ENCODE measurements at regions not wholly inside any gene's neighbourhood (a gene's known extent, or its start where the extent isn't known, plus 50 kb on each side); places are given as distances from the start of the nearest gene placed in this dataset.
A peak's percentile ranks its signal among the peaks of the same experiment; 100 is the strongest.

- no peak for DNase-seq
Observed at GRCh38 chr4:66923081-66923865, 622.0 kb downstream of the CENPC start.

GRCh38 chr4:66921433-66921832 lies 623.9 kb downstream of the CENPC start:
- no peak for DNase-seq

DNA sequence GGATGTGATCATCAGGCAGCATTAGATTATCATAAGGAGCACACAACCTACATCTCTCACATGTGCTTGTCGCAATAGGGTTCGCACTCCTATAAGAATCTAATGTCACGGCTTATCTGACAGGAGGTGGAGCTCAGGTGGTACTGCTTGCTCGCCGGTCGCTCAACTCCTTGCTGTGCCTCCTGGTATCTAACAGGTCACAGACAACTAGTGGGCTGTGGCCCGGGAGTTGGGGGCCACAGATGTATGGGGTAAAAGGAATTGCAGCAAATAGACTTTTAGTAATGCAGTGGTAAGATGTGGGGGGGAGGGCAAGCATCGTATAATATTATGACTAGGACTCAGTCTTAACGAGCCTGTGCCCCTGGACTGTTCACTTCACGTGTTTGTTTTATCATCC lies 624.8 kb downstream of the CENPC start:
- DNase-seq: no peak

DNA sequence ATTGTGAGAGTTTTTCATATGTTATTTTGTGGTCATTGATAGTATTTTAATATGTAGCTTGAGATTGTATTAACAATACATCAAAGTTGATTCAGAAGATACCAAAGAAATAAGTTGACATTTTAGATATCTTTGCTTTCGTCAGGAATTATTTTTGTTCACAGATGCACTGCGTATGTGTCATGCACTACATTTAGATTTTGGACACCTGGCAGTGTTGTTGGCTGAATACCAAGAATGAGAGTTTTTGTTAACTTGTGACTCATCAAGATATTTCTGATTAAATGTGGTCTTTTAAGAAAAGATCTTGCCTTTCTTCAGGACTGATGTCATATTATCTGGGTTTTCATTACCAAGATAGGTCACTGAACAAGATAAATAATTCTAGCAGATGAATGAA lies 633.4 kb downstream of the CENPC start:
- peak; percentile 49 for DNase-seq

DNA sequence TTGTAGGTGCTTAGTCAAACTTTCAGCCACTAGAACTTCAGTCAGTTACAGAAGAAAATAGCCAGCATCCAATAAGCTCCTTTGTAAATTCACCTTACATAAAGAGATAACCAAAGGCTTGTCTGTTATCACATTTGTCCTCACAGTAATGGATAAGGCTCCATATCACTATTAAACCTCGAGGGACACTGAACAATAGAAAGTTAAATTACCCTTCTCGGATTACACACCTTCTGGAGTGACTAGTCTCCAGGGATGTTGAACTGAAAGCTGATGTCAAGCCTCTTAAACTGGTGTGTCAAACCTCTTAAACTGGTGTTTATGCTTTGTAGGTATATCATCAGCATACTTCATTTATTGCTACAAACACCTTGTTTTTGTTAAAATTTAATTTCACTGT lies 639.0 kb downstream of the CENPC start:
- DNase-seq: no peak

GRCh38 chr4:66899422-66900065 lies 645.8 kb downstream of the CENPC start:
- DNase-seq: no peak

DNA sequence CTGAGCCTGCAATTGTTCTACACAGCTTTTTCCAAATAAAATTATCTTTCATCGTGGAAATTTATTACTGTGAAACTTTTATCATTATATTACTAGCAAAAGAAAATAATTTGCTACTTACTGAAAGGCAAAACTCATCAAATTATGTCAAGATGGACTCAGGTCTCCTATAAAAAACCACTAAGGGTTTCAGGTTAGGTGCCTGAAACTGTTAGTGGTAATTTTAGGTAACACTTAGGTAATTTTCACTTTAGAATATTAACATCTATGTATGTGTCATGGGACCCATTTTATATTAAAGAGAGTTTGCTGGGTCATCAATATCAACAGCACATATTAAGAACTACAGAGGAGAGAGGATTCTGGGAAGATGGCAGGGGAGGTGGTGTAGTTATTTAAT lies 651.5 kb downstream of the CENPC start:
- DNase-seq: no peak

DNA sequence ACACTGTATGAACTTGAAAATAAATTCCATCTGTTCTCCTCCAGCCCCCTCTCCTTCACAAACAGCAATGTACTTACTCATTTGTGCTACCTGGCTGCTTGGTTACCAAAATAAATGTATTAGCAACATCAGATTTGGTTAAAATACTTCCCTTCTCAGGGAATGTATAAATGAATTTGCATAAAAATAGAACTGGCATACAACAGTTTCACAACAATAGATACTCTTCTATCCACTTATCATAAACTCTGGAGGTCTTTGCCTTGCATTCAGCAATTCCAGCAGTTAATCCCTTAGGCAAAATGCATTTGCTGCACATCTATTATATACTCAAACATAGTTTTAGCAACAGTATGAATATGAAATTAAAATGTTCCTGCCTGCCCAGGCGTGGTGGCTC lies 658.2 kb downstream of the CENPC start:
- no peak for DNase-seq

- DNase-seq: no peak
Observed at GRCh38 chr4:66885501-66886165, 659.7 kb downstream of the CENPC start.

GRCh38 chr4:66876946-66877345 lies 668.4 kb downstream of the CENPC start:
- DNase-seq: no peak

- no peak for DNase-seq
Observed at GRCh38 chr4:66872661-66873060, 672.6 kb downstream of the CENPC start.

DNA sequence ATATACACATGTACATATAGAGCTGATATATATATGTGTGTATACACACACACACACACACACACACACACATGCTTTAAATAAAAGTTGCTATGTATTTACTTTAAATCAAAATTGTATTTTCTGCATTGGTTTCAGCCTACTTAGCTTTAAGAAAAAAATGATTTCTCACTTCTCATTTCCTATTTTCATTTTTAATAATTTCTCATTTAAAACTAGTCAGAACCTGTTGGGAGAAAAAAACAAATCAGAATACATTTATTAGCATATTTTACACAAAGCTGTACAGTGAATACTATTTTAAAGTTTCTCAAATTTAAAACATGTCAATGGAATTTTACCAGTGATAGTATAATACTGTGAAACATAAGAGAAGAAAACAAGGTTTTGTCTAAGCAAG lies 681.8 kb downstream of the CENPC start:
- no peak for DNase-seq

DNA sequence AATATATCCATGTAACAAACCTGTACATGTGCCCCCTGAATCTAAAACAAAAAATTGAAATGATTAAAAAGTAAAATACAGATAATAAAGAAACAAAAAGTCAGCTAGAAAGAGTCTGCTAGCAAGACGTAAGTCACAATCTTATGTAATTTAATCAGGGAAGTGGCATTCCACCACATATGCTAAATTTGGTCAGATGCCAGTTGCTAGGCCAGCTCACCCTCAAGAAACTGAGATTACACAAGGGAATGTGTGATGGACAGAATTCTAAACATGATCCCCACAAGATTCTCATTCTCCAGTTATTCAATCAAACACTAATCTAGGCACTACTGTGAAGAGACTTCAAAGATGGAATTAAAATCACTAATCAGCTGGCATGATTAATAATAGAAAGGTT lies 689.3 kb downstream of the CENPC start:
- peak; percentile 0 for DNase-seq

DNA sequence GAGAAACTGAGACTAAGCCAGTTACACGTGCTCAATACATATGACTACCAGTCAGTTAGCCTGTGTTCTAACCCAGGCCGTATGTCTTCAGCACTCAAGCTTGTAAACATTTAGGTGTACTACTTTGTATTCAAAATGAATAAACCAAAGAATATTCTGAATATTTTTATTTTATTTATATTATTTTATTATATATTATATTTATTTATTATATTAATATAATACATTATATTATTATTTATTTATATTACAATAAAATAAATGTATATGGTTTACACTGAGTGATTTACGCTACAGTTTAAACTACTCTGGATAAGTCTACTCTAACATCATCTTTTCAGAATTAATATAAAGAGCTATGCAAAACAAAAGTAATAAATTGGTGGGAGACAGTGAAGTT lies 691.5 kb downstream of the CENPC start:
- DNase-seq: no peak

DNA sequence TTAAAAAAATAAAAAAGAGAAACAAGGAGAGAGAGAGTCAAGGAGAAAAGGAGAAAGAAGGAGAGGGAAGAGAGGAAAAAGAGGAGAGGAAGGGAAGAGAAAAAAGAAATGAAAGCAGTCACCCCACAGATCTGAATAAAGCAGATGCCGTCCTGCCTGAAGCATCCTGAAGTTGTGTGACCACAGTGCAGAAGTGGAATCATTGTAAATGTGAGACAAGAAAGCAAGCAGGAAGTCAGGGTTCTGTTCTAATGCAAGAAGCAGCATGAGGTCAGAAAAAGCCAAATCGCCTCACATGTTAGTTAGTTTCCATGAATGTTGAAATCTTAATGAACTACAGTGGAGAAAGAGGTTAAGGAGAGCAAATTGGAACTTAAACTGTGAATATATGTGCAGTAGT lies 692.5 kb downstream of the CENPC start:
- no peak for DNase-seq

DNA sequence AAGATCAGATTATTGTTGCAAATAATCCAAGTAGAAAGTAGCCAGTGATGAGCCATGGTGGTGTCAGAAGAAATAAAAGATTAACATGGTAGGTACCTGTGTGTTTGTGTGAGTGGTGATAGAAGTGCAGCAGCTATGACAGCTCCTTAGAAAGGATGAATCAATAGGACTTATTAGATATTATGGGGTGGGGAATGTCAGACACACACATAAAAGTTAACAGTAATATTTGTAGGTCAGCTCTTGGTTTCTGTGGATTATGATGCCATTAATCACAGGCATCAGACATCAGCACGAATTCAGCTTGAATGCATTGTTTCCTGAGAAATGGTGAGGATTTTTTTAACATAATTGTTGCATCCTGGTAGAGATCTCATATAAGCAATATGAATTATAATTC lies 695.7 kb downstream of the CENPC start:
- DNase-seq: no peak

DNA sequence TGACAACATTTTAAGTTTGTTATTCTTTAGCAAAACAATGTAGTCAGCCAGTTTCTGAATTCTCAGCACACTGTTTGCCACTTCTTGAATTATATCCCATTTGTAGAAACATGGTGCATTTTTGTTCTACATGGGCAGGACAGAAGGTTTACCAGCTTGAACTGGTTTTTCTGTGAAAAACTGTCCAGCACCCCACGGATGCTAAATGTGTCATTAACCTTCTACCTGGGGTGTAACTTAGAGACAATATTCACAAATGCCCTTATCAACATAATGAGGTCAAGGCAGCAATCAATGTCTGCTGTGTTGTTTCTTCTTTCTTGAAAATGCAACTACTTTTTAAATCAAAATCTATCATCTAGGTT lies 702.6 kb downstream of the CENPC start:
- DNase-seq: no peak

- no peak for DNase-seq
Observed at GRCh38 chr4:66842026-66842723, 703.1 kb downstream of the CENPC start.

DNA sequence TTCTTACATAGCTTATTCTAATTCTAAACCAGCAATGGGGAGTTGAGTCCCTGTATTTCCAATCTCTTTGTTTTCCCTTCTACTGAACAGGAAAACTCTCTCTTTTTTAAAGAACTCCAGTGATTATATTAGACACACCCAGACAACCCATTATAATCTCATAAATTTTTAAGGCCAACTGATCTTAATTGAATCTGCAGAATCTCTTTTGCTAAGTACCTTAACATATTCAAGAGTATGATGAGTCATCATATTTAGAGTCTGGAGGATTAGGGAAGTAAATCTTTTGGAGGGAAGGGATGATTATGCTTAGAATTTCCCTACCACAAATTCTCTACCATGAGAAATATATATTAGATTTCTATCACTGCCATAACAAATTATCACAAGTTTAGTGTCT lies 705.1 kb downstream of the CENPC start:
- DNase-seq: no peak

- no peak for DNase-seq
Observed at GRCh38 chr4:66837279-66837922, 707.9 kb downstream of the CENPC start.

DNA sequence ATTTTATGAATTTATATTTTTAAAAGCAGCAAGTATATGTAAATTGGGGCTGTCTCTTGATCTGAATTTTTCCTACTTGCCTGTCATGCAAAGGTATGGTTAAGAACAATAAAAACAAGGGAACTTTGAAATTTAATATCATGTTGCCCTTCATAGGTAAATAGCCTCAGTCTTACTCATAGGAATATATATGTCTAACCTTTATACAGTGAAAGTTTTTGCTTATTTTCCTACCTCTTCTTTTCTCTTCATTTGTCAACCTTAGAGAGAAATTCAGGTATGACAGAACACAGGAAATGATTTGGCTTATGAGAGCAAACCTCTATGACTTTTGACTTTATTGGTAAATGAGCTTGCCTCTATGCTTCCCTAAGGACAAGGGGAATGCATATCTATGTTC lies 716.0 kb downstream of the CENPC start:
- DNase-seq: no peak

GRCh38 chr4:66820681-66821080 lies 724.6 kb downstream of the CENPC start:
- no peak for DNase-seq

DNA sequence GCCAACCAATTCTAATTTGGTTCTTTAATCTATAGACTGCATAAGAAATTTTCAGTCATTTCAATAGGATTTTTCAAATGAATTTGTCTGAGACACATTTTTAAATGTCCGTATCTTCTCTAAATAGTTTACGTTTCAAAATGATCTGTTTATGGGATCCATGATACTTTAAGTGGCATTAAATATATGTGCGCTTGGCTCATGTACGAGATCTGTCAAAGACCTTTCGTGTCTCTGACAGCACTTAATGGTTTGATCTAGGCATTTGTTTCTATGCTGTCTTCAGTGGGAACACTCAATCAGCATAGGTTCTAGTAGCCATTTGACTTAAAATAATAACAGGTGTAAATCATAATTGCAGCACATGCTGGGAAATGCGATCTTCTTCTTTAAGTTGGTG lies 731.0 kb downstream of the CENPC start:
- DNase-seq: no peak

Data from fibroblast of skin of right biceps (primary cell).